Activated T-helper 9 cell treated with anti-CD3 and anti-CD28 coated beads, Interleukin-2, amount 50 U/mL, for 16 hours (primary cell): ENCODE measurements at regions not wholly inside any gene's neighbourhood (a gene's known extent, or its start where the extent isn't known, plus 50 kb on each side); places are given as distances from the start of the nearest gene placed in this dataset.
A peak's percentile ranks its signal among the peaks of the same experiment; 100 is the strongest.

ENCODE experiments used
- DNase-seq: peaks from one replicate; pipeline ENCODE4 v3.0.0-alpha.2; 2020; ENCODE audit warnings: low read depth

GRCh38 chr15:77557564-77557963 lies 75.1 kb downstream of the LINGO1 start:
- no peak for DNase-seq

GRCh38 chr15:77557144-77557543 lies 75.6 kb downstream of the LINGO1 start:
- DNase-seq = no peak

- DNase-seq = no peak
Observed at GRCh38 chr15:77556622-77557021, 76.1 kb downstream of the LINGO1 start.

- no peak for DNase-seq
Observed at GRCh38 chr15:77555232-77555631, 77.5 kb downstream of the LINGO1 start.

GRCh38 chr15:77554306-77555080 lies 78.2 kb downstream of the LINGO1 start:
- no peak for DNase-seq

GRCh38 chr15:77553695-77554094 lies 79.0 kb downstream of the LINGO1 start:
- no peak for DNase-seq

GRCh38 chr15:77553257-77553656 lies 79.5 kb downstream of the LINGO1 start:
- DNase-seq = no peak

- DNase-seq = no peak
Observed at GRCh38 chr15:77552066-77552465, 80.6 kb downstream of the LINGO1 start.

- DNase-seq = no peak
Observed at GRCh38 chr15:77550301-77551251, 82.1 kb downstream of the LINGO1 start.

- DNase-seq = no peak
Observed at GRCh38 chr15:77549576-77550288, 83.0 kb downstream of the LINGO1 start.

GRCh38 chr15:77548589-77549557 lies 83.8 kb downstream of the LINGO1 start:
- DNase-seq = no peak

GRCh38 chr15:77547801-77548588 lies 84.7 kb downstream of the LINGO1 start:
- no peak for DNase-seq

- no peak for DNase-seq
Observed at GRCh38 chr15:77546870-77547269, 85.8 kb downstream of the LINGO1 start.

GRCh38 chr15:77546050-77546501 lies 86.6 kb downstream of the LINGO1 start:
- no peak for DNase-seq

- DNase-seq = no peak
Observed at GRCh38 chr15:77545058-77545457, 87.7 kb downstream of the LINGO1 start.

GRCh38 chr15:77544162-77544561 lies 88.5 kb downstream of the LINGO1 start:
- DNase-seq = no peak

- DNase-seq = peak; percentile 61
Observed at GRCh38 chr15:77543159-77543882, 89.4 kb downstream of the LINGO1 start.

- DNase-seq = no peak
Observed at GRCh38 chr15:77542491-77543001, 90.2 kb downstream of the LINGO1 start.

GRCh38 chr15:77541421-77542181 lies 91.1 kb downstream of the LINGO1 start:
- DNase-seq = no peak
